Suprapubic skin (tissue), 4 donors: ENCODE measurements at regions not wholly inside any gene's neighbourhood (a gene's known extent, or its start where the extent isn't known, plus 50 kb on each side); places are given as distances from the start of the nearest gene placed in this dataset.

Experiments
- CTCF ChIP-seq, 2 donors: fragments of 200-600 bp in 1 of 2; fragments of 450-650 bp in 1 of 2; sonication (generic) in 1 of 2; IDR thresholded peaks; one replicate each; pipeline ENCODE4 v1.5.1; 2016 to 2019; ENCODE audit warnings: antibody characterized with exemption in 2 of 2, mild to moderate bottlenecking in 1 of 2, moderate library complexity in 1 of 2
- EP300 ChIP-seq: sonication (generic); formaldehyde crosslinking; IDR thresholded peaks from one replicate; pipeline ENCODE4 v1.6.1; 2017; ENCODE audit warnings: antibody characterized with exemption
- POLR2AphosphoS5 ChIP-seq, 3 donors: sonication (generic); formaldehyde crosslinking; IDR thresholded peaks; one replicate each; pipeline ENCODE4 v1.6.1; 2017; ENCODE audit warnings: antibody characterized with exemption in 3 of 3

DNA sequence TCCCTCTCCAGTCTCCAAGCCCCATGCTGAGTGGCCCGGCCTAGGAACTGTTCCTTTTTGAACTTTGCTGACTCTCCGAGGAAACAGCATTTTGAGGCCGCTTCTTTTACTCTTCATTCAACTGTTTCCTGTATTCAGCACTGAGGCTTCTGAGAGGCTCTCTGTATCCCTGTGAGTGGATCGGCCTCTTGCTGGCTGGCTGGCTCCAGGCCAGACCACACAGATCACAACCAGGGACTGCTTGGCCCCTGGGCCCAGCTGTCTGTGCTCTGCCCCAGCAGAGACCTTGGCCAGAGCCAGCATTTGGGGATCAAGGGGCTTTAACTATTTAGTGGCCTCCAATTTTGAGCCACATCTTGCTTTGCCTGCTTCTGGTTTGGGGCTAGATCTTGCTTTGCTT is 75.6 kb upstream of the KL start:
- TF ChIP-seq CTCF (IDR thresholded peaks at IDR 0.05): no peak
- no peak for TF ChIP-seq POLR2AphosphoS5 (IDR thresholded peaks at IDR 0.05)
- no peak for TF ChIP-seq EP300
